HCEC 1CT (cell line): ENCODE measurements at regions not wholly inside any gene's neighbourhood (a gene's known extent, or its start where the extent isn't known, plus 50 kb on each side); places are given as distances from the start of the nearest gene placed in this dataset.

Source experiments
- DNase-seq: peaks from one replicate; pipeline ENCODE4 v3.0.0-alpha.2; 2017

- DNase-seq: no peak
Observed at GRCh38 chr2:12126318-12126717, 379.9 kb downstream of the LPIN1 start.

- no peak for DNase-seq
Observed at GRCh38 chr2:12127638-12128037, 381.2 kb downstream of the LPIN1 start.

DNA sequence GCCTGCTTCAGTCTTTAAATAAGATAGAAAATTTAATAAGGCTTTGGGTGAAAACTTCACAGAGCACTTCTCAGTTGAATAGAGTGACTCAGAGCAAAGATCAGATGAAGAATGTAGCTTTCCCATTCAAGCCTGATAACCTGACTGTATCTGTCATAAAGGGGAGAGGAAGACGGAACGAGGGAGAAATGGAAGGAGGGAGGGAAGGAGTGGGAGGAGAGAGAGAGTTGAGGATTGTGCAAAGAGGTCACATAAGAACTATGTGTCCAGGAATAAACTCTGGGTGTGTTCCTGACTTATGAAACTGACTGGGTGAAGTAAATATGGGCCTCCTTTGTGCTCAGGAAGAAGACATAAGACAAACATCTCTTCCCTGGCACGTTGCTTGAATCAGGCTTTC lies 385.5 kb downstream of the LPIN1 start:
- DNase-seq: peak; percentile 19

DNA sequence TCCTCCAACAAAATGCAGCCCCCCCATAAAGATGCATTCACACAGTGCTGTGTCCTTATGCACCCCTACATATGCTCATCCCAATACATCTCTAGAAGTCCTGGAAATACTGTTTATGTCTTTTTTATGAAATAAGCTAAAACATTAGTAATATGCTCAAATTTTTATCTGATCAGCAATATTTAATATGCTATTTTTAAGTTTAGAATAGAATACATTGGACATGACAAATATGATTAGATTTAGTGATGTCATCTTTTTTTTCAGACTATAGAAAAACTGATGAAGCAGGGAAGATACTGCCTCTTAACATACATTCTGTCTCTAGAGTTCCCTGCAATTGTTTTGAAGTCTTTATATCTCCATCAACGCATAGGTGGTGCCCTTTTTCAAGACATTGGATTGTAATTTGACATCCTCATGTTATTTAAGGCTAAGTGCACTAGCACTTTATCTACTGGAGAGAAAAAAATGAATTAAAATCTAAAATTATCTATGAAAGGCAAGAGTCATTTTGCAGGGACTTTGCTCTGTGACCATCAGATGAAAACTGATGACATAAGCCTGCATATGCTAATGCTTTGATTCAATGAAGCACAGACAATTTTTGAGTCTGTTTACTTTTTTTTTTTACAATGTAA lies 395.3 kb downstream of the LPIN1 start:
- DNase-seq: no peak

DNA sequence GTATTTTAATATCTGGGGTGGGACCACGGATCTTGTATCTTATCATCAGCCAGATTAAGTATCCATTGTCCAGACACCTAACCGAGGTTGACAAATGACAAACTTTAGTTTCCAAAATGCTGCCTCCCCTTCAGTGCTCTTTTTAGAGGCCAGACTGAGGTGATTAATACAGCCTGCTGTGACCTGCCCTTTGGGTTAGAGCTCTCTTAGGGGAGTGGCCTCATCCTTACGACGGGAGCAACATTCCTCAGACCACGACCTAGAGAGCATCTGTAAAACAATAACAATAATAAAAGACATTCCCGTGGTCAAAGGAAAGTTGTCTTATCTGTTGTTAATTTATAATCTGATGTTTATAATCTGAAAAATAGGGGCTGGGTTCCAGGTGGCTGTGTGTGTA lies 405.3 kb downstream of the LPIN1 start:
- DNase-seq: no peak

GRCh38 chr2:12152888-12153287 lies 406.5 kb downstream of the LPIN1 start:
- DNase-seq: no peak

- DNase-seq: peak; percentile 96
Observed at GRCh38 chr2:12155303-12156051, 409.0 kb downstream of the LPIN1 start.

GRCh38 chr2:12156349-12156748 lies 409.9 kb downstream of the LPIN1 start:
- no peak for DNase-seq

DNA sequence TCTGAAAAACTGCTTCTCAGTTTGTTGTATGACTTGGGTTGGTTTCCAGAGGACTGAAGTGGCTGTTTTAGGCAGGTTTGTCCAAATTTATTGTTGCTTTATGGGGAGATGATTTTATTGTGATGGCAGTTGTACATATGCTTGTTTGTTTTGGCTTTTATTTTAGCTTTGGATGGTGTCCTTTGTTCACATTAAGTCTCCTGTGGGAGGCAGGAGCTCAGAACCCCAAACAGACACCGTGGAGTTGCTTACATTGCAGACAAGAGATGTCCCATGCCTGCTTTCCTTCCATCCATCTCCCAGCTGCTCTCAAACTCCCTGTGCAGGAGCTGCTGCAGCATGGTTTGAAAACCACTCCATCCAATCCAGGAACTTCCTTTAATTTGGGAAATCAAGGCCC lies 414.7 kb downstream of the LPIN1 start:
- DNase-seq: no peak

- no peak for DNase-seq
Observed at GRCh38 chr2:12162269-12163247, 416.1 kb downstream of the LPIN1 start.

DNA sequence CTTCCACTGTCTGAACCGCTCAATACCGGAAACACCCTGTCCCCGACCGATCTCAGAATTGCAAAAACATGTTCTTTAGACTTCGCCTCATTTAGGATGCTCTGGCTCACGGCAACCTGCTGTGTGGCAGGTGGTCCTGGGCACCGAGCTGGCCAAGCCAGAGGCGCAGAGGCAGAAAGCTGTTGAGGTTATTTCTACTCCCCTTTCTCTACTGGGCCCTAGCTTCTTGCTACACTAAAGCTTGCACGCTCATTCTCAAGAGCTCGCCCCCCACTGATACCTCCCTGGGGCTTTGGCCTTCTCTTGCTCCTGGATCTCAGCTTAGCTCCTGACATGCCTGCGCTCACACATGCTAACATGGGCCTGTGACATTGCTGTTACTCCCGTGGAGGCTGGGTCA lies 417.4 kb downstream of the LPIN1 start:
- DNase-seq: no peak

DNA sequence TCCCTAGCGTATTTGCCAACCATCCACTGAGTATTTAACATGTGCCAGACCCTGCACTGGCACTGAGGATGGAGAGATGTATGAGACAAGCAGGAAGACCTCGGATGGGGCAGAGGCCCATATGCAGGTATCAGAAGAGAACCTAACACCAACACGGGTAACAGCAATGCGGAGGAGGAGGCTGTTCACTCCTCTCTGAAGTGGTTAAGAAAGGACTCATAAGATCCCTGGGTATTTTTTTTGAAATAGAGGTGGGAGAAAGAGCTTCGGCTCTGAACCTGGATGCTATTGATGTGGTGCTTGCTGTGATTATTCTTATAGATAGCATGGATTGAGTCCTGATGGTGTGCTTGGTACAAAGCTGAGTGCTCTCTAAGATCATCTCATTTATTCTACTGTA lies 418.3 kb downstream of the LPIN1 start:
- DNase-seq: no peak

DNA sequence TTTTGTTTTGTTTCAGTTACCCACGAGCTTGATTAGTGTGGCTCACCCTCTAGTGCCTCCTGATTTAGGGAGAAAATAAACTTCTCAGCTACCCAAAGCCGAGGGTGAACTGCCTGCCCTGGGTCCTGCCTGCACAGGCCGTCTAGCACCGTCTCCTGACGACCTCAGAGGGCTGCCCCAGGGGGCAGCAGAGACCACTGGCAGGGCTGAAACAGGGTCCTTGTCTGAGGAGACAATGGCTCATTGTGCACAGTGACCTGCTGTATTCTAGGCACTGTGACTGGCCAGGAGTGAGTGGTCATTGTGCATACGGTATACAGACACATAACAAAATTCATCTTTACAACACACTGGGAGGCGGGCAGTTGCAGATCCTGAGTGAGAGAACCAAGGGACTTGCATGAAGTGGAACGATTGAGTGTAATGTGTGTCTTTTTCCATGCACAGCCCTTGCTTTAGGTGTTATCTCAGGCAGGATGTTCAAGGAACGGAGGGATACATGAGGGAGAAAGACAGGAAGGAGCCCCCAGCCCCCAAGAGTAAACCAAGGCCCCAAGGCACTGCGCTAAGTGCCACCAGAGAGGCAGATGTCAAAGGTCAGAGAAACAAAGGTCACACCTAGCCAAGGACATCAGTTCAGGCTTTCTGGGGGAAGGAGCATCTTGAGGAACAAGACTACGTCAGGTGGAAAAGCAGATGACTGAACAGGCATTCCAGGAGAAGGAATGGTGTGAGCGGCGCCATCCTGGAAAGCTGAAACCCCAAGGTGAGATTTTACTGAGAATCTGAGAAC lies 421.3 kb downstream of the LPIN1 start:
- no peak for DNase-seq

DNA sequence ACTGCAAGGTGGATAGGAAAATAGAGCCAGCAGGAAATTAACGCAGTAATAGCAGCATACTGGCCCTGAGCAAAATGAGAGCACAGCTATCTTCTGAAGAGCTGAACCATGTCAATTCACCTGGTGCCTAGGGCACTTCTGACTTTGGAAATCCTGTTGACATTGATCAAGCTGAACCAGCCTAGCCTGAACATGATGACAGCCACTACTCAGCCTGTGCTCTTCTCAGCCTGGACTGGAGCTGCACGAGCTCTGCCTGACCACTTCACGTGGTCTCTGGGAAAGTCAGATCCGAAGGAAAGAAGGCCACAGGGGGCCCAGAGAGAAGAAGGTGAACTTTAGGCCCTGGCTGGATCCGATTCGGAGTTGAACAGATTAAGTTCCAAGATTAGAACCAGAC lies 421.9 kb downstream of the LPIN1 start:
- DNase-seq: no peak

GRCh38 chr2:12168791-12169388 lies 422.5 kb downstream of the LPIN1 start:
- DNase-seq: peak; percentile 70

- peak; percentile 61 for DNase-seq
Observed at GRCh38 chr2:12169721-12170120, 423.3 kb downstream of the LPIN1 start.

DNA sequence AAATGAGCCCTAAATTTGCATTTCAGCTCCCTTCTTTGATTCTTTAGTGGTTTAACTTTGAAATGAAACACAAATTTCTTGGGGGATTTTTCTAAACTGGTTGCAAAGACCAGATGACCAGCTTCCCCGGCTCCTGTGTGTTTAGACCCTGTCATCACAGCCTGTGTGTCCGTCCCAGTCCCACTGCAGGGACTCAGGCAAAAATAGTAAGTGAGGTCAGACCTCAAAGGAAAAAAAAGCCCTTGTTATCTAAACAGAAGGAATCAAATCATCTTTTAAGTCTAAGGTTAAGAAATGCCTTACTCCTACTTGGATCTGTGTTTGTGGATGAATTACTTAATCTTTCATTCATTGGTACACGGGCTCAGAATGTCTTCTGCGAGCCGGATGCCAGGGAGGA lies 423.7 kb downstream of the LPIN1 start:
- peak; percentile 27 for DNase-seq

GRCh38 chr2:12173271-12173942 lies 427.0 kb downstream of the LPIN1 start:
- peak; percentile 35 for DNase-seq

- no peak for DNase-seq
Observed at GRCh38 chr2:12173943-12174340, 427.5 kb downstream of the LPIN1 start.

- no peak for DNase-seq
Observed at GRCh38 chr2:12175323-12175722, 428.9 kb downstream of the LPIN1 start.

DNA sequence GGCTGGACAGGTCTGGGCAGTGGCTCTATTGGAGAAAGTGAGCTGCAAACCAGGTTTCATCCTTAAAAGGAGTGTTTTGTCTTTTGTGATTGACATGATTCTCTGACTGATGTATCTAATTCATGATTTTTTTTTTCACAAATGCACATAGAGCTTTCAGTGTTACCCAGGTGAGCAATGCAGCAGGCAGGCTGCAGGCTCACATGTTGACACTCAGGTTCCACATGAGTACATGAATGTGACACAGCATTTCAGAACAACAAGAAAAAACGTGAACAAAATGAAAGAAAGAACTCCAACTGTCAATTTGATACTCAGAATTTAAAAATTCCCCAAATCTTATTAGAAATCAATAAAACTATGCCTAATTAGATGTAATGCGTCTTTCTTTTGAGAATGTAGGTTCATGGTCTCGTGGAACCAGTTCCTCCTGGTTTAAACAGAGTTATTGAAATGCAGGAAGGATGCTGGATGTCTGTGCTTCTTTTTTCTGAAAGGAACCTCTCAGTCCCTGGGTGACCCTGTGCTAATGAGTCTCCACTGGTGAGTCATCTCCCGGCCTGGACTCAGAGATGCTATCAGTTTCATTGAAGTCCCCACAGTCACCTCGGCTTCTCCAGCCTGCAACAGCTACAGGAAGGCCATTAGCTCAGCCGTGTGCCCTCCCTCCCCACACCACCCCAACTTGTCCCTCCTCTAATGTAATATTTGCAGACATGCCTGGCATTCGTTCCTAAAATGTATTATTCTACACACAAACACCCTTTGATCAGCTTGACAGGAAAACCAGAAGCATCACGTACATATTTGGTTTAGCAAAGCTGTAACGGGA lies 430.4 kb downstream of the LPIN1 start:
- peak; percentile 69 for DNase-seq
